ENCODE measurements at regions not wholly inside any gene's neighbourhood (a gene's known extent, or its start where the extent isn't known, plus 50 kb on each side); places are given as distances from the start of the nearest gene placed in this dataset.

- in situ Hi-C loops (cut with MboI) = no loop called here
- Histone ChIP-seq H3K4me2 (ENCODE audit: unreplicated experiment) (no peak overlapping the region), H3K27ac (no peak overlapping the region), H3K4me1 (ENCODE audit: insufficient read depth) (no peaks in the 10 kb centered on the region), H3K9ac (no peak overlapping the region), H3K36me3 (ENCODE audit: low read depth) (no peaks in the 10 kb centered on the region), H3K4me3 (no peak overlapping the region), H3K9me3 (ENCODE audit: low read depth) (no peaks in the 10 kb centered on the region), H4K20me1 (ENCODE audit: insufficient read depth) (no peaks in the 10 kb centered on the region), H3F3A (ENCODE audit: insufficient read depth) (no peaks in the 10 kb centered on the region), H3K9me2 (ENCODE audit: insufficient read depth) (no peaks in the 10 kb centered on the region), H3K27me3 (replicated peaks; ENCODE audit: insufficient read depth) (no peaks in the 10 kb centered on the region), H3K79me2 (ENCODE audit: insufficient read depth) (no peaks in the 10 kb centered on the region), H2AFZ (no peak overlapping the region)
- DNase-seq = no peak
- TF ChIP-seq EZH2 (IDR thresholded peaks at IDR 0.05; ENCODE audit: insufficient read depth, poor library complexity, severe bottlenecking) (no peak), EZH2phosphoT487 (IDR thresholded peaks at IDR 0.05; ENCODE audit: insufficient read depth, low read depth) (no peak)
- 53 to 54% methylated on average over 10 of the region's 10 CpGs for WGBS, 2 experiments (ENCODE audit: low coverage in 1 of 2, low lambda C conversion rate in 2 of 2, missing lambda C conversion rate in 2 of 2)
Measured at GRCh38 chr5:167049771-167050567, 1241.5 kb upstream of the WWC1 start.

- H3K9me2 ChIP-seq (ENCODE audit: insufficient read depth) = no peaks in the 10 kb centered on the region
- no peak overlapping the region for H3K9ac ChIP-seq
- no peaks in the 10 kb centered on the region for H3K79me2 ChIP-seq (ENCODE audit: insufficient read depth)
- no peak for TF ChIP-seq EZH2 (IDR thresholded peaks at IDR 0.05; ENCODE audit: insufficient read depth, poor library complexity, severe bottlenecking)
- no peak overlapping the region for H3K4me2 ChIP-seq (ENCODE audit: unreplicated experiment)
- in situ Hi-C loops (cut with MboI) = no loop called here
- H3K9me3 ChIP-seq (ENCODE audit: low read depth) = no peaks in the 10 kb centered on the region
- no peak for DNase-seq
- no peak overlapping the region for H3K4me3 ChIP-seq
- H2AFZ ChIP-seq = no peak overlapping the region
- H3K36me3 ChIP-seq (ENCODE audit: low read depth) = no peaks in the 10 kb centered on the region
- H3F3A ChIP-seq (ENCODE audit: insufficient read depth) = no peaks in the 10 kb centered on the region
- no peaks in the 10 kb centered on the region for H3K4me1 ChIP-seq (ENCODE audit: insufficient read depth)
- no peaks in the 10 kb centered on the region for H4K20me1 ChIP-seq (ENCODE audit: insufficient read depth)
- 33 to 37% methylated on average over 8 of the region's 8 CpGs for WGBS, 2 experiments (ENCODE audit: low coverage in 1 of 2, low lambda C conversion rate in 2 of 2, missing lambda C conversion rate in 2 of 2)
- H3K27ac ChIP-seq = no peak overlapping the region
- H3K27me3 ChIP-seq (replicated peaks; ENCODE audit: insufficient read depth) = no peaks in the 10 kb centered on the region
Measured at GRCh38 chr5:167050568-167051401, 1240.7 kb upstream of the WWC1 start.

GRCh38 chr5:167051402-167051768 lies 1240.1 kb upstream of the WWC1 start:
- Histone ChIP-seq H3K36me3 (ENCODE audit: low read depth) (no peaks in the 10 kb centered on the region), H3K4me3 (no peak overlapping the region), H2AFZ (no peak overlapping the region), H3K9me2 (ENCODE audit: insufficient read depth) (no peaks in the 10 kb centered on the region), H3K4me2 (ENCODE audit: unreplicated experiment) (no peak overlapping the region), H3K27ac (no peak overlapping the region), H3K9ac (no peak overlapping the region), H3K9me3 (ENCODE audit: low read depth) (no peaks in the 10 kb centered on the region), H3F3A (ENCODE audit: insufficient read depth) (no peaks in the 10 kb centered on the region), H3K27me3 (replicated peaks; ENCODE audit: insufficient read depth) (no peaks in the 10 kb centered on the region), H3K4me1 (ENCODE audit: insufficient read depth) (no peaks in the 10 kb centered on the region), H4K20me1 (ENCODE audit: insufficient read depth) (no peaks in the 10 kb centered on the region), H3K79me2 (ENCODE audit: insufficient read depth) (no peaks in the 10 kb centered on the region)
- 27 to 38% methylated on average over 7 of the region's 7 CpGs for WGBS, 2 experiments (ENCODE audit: low coverage in 1 of 2, low lambda C conversion rate in 2 of 2, missing lambda C conversion rate in 2 of 2)
- in situ Hi-C loops (cut with MboI) = no loop called here
- no peak for DNase-seq
- TF ChIP-seq EZH2phosphoT487 (IDR thresholded peaks at IDR 0.05; ENCODE audit: insufficient read depth, low read depth) (no peak), EZH2 (IDR thresholded peaks at IDR 0.05; ENCODE audit: insufficient read depth, poor library complexity, severe bottlenecking) (no peak)

GRCh38 chr5:167052791-167053190 lies 1238.7 kb upstream of the WWC1 start:
- no peaks in the 10 kb centered on the region for H3K9me2 ChIP-seq (ENCODE audit: insufficient read depth)
- TF ChIP-seq EZH2phosphoT487 (IDR thresholded peaks at IDR 0.05; ENCODE audit: insufficient read depth, low read depth) (no peak), EZH2 (IDR thresholded peaks at IDR 0.05; ENCODE audit: insufficient read depth, poor library complexity, severe bottlenecking) (no peak)
- H4K20me1 ChIP-seq (ENCODE audit: insufficient read depth) = no peaks in the 10 kb centered on the region
- H3K4me2 ChIP-seq (ENCODE audit: unreplicated experiment) = no peak overlapping the region
- H3K9me3 ChIP-seq (ENCODE audit: low read depth) = no peaks in the 10 kb centered on the region
- no peaks in the 10 kb centered on the region for H3K36me3 ChIP-seq (ENCODE audit: low read depth)
- no peak overlapping the region for H3K27ac ChIP-seq
- no peak overlapping the region for H2AFZ ChIP-seq
- 8 to 18% methylated on average over 1 of the region's 1 CpG for WGBS, 2 experiments (ENCODE audit: low coverage in 1 of 2, low lambda C conversion rate in 2 of 2, missing lambda C conversion rate in 2 of 2)
- no peak overlapping the region for H3K9ac ChIP-seq
- no peak for DNase-seq
- in situ Hi-C loops (cut with MboI) = no loop called here
- H3K79me2 ChIP-seq (ENCODE audit: insufficient read depth) = no peaks in the 10 kb centered on the region
- H3K27me3 ChIP-seq (replicated peaks; ENCODE audit: insufficient read depth) = no peaks in the 10 kb centered on the region
- H3K4me1 ChIP-seq (ENCODE audit: insufficient read depth) = no peaks in the 10 kb centered on the region
- no peaks in the 10 kb centered on the region for H3F3A ChIP-seq (ENCODE audit: insufficient read depth)
- H3K4me3 ChIP-seq = no peak overlapping the region
